ENCODE measurements at regions not wholly inside any gene's neighbourhood (a gene's known extent, or its start where the extent isn't known, plus 50 kb on each side); places are given as distances from the start of the nearest gene placed in this dataset.

- no peak for TF ChIP-seq CTCF (IDR thresholded peaks at IDR 0.05)
- no peak for TF ChIP-seq POLR2A (IDR thresholded peaks at IDR 0.05)
Observed at GRCh38 chr6:88386167-88386566, 220.0 kb upstream of the CNR1 start.
